ENCODE measurements at regions not wholly inside any gene's neighbourhood (a gene's known extent, or its start where the extent isn't known, plus 50 kb on each side); places are given as distances from the start of the nearest gene placed in this dataset.
"Not testable (repeated sequence)": the region's sequence is repeated elsewhere in the genome, so short reads cannot be mapped to it uniquely, and the experiment has no call there.

DNA sequence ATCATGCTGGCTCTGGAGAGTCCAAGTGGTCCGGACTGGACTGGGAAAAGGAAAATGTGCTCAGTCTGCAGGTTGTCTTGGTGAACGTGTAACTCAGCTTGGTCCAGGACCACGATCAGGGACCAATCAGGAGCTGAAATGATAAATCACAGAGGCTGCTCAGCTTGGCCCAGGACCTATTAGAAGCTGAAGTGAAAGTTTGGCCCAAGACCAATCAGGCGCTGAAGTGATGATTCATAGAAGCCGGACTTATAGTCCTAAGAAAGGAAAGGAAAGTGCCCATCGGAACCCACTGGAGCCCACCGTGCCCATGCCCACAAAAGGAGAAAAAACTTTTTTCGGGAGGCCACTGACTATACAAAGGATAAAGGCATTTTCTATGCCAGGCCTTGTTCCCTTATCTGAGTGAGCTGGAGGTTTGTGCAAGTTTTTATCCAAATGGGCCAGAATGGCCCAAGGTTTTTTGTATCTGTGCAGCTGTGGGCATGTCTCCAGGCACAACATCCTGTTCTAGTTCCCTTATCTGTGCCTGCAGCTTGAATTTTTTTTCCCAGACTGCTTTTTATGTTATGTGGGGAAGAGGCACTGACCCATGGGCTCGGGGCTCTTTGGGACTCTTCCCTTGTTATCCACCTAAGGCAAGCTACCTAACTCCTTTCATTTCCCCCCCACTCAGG, 194.4 kb downstream of the FAM133A start:
- DNase-seq, result no peak

GRCh38 chrX:93874554-93874953, 200.5 kb downstream of the FAM133A start:
- DNase-seq, result peak in 1 of 2 donors; percentile 7

DNA sequence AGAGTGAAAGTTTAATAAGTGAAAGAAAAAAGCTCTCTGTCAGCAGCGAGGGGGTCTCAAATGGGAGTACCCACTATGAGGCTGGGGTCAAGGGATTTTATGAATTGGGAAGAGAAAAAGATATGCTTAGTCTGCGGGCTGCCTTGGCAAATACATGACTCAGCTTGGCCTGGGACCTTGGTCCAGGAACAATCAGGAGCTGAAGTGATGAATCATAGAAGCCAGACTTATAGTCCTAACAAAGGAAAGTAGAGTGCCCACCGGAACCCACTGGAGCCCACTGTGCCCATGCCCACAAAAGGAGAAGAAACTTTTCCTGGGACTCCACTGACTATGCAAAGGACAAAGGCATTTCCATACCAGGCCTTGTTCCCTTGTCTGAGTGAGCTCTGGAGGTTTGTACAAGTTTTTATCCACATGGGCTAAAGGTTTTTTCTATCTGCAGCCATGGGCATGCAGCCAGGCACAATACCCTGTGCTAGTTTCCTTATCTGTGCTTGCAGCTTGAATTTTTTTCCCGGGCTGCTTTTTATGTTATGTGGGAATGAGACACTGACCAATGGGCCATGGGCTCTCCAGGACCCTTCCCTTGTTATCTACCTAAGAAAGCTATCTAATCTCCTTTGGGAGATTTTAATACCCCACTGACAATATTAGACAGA, 201.7 kb downstream of the FAM133A start:
- DNase-seq, result no peak

GRCh38 chrX:93921041-93921440, 247.0 kb downstream of the FAM133A start:
- DNase-seq, result not testable (repeated sequence)

DNA sequence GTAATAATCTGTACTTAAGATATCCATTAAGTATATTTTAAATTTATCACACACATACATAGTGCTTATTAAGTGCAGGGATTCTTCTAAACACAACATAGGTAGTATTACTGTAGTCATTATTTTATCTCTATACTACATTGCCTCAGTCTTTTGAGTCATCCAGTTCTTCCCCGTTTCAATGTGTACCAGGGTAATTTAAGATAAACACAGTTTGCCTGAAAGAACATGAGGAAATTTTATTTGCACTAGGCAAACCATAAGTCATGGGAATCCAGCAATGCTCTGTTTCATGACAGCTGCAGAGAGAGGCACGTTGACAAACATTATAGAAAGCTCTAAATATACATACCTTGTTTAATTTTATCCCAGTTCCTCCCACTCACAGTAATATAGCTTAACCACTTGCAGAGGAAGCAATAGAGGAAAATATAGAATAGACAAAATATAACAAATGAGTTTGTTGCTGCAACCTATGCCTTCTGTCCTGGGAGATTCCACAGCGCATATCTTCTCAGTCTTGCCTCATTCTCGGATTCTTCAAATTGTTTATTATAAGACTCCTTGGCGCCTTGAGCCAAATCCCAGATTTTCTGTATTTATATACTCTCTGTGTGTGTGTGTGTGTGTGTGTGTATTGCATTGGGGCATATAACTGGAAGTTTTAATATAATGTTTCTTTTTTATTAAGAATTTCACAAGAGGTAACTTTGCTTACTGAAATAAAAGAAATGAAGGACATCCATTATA, 258.6 kb downstream of the FAM133A start:
- DNase-seq, result no peak

DNA sequence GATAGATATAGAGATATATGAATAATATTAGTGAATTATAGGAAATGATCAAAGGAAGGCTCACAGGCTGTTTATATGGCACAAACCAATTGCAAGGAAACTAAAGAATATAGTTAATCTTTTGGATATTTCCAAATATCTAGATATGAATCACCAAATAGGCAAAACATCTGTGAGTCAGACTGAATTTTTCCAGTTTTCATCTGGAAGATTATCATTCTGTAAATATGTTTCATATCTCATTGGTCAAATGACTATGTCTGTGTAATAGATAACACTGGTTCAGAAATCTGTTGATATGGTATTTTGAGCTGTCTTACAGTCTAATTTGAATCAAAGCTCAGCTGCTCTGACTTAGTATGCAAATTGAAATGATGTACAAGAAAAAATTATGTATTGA, 303.6 kb downstream of the FAM133A start:
- no peak for DNase-seq

GRCh38 chrX:93985344-93986307, 311.6 kb downstream of the FAM133A start:
- no peak for DNase-seq

Data from inflammatory macrophage (primary cell).